DMS53 (cell line): ENCODE measurements at regions not wholly inside any gene's neighbourhood (a gene's known extent, or its start where the extent isn't known, plus 50 kb on each side); places are given as distances from the start of the nearest gene placed in this dataset.

ENCODE experiments used
- DNase-seq: peaks from one replicate; lab custom pipeline; 2025; lab: John Stamatoyannopoulos, UW

DNA sequence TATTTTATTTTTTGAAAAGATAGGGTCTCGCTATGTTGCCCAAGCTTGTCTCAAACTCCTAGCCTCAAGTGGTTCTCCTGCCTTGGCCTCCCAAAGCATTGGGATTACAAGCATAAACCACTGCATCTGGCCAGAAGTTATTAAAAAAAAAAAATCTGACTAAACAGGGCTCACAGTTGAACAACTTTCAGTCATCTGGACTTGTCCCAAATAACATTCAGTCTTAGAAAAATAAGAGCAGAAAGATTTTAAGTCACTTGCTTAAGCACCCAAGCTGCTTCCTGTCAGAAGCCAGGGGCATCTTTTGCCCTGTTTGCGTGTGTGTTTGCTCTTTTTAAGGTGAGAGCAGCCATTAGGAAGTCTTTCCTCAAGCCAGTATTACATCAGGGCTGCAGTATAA is 286.8 kb downstream of the LMO4 start:
- no peak for DNase-seq

DNA sequence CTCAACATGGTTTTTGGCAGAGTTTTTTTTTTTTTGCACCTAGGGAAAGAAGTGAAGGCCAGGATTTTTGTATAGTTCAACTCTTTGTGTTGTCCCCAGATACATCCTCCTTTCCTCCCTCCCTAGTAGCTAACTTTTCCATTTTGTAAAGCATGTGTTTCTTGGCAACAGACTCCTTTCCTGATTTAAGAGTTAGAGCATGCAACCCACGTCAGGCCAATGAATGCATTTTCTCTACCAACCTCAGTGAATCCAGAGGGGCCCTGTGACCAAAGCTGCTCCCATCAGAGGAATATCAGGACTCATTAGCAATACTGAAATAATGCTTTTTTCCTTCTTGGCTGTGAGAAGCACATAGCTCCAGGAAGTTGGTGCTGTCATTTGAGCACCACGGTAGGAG is 287.2 kb downstream of the LMO4 start:
- no peak for DNase-seq

DNA sequence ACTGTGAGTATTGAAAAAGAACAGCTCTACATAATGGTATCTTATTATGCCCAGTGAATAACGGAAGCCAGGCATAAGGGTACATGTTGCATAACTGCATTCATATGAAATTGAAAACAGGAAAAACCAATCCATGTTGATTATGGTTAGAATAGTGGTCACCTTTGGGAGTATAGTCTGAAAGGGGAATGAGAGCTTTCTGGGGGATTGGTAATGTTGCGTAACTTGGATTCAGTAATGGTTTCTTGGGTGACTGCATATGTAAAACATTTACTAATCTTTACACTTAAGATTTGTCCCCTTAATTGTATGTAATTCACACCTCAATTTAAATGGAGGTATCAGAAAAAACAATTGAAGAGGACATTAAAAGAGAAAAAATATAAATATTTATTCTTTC is 292.1 kb downstream of the LMO4 start:
- no peak for DNase-seq

DNA sequence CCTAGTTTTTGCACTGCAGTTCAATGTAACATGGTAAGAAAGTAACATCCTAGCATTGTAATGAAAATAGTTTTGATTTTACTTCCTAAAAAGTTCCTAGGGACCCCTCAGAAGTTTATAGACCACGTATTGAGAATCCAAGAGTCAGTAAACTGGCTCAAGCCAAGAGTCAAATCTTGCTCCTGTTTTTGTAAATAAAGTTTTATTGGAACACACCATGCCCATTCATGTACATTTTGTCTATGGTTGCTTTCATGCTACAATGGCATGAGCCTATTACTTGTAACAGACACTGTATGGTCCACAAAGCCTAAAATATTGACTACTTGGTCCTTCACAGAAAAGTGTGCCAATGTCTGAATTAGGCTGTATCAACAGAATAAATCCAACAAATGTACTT is 301.0 kb downstream of the LMO4 start:
- no peak for DNase-seq

DNA sequence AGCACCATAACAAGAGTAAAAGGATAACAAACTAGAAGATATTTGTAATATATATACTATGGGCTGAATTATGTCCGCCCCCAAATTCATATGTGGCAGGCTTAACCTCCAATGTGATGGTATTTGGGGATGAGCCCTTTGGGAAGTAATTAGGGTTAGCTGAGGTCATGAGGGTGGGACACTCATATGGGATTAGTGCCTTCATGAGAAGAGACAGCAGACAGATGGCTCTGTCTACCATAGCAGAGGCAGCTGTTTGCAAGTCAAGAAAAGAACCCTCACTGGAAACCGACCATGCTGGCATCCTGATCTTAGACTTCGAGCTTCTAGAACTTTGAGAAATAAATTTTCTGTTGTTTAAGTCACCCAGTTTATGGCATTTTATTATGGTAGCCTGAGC is 303.6 kb downstream of the LMO4 start:
- DNase-seq, result no peak

DNA sequence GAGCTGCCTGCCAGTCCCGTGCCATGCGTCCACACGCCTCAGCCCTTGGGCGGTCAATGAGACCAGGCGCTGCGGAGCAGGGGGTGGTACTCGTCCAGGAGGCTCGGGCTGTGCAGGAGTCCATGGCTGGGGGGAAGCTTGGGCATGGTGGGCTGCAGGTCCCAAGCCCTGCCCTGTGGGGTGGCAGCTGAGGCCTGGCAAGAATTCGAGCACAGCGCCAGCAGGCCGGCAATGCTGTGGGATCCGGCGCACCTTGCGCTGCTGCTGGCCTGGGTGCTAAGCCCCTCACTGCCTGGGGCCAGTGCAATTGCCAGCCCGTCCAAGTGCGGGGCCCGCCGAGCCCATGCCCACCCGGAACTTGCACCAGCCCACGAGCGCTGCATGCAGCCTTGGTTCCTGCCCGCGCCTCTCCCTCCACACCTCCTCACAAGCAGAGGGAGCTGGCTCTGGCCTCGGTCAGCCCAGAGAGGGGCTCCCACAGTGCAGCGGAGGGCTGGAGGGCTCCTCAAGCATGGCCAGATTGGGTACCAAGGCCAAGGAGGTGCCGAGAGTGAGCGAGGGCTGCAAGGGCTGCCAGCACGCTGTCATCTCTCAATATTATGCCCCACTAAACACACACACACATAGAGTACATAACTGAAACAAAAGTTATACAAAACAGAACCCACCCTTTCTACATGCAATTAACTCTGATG is 307.7 kb downstream of the LMO4 start:
- DNase-seq, result no peak

DNA sequence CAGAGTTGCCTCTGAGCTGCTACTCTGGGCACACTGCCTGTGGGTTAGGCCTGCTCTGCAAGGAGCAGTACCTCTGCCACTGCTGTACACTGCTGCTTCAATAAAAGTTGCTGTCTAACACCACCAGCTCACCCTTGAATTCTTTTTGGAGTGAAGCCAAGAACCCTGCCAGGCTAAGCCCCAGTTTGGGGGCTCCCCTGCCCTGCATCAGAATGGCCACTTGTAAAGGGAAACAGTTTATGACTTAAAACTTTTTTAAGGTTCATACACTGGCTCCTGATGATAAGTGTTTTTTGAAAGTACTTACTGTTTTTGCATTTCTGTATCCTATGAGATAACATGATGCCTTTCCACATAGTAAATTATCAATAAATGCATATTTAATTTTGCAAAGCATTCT is 310.0 kb downstream of the LMO4 start:
- no peak for DNase-seq

DNA sequence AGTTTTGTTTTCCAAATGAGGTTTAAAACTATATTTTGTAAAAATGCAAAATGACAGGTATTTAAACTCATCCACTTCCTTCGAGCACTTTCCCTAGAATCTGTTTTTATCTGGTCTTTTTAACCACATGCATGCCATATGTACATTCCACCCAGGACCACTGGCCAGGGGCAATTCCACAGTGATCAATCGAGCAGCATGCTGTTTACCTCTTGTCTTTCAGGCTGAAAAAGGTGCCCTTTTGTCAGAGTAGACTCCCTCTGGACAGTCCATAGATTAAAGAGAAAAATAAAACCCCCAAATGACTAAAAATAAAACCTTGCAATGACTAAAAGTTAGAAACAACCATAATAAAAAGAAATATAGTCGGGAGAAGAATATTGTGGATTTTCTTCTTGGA is 313.3 kb downstream of the LMO4 start:
- no peak for DNase-seq

DNA sequence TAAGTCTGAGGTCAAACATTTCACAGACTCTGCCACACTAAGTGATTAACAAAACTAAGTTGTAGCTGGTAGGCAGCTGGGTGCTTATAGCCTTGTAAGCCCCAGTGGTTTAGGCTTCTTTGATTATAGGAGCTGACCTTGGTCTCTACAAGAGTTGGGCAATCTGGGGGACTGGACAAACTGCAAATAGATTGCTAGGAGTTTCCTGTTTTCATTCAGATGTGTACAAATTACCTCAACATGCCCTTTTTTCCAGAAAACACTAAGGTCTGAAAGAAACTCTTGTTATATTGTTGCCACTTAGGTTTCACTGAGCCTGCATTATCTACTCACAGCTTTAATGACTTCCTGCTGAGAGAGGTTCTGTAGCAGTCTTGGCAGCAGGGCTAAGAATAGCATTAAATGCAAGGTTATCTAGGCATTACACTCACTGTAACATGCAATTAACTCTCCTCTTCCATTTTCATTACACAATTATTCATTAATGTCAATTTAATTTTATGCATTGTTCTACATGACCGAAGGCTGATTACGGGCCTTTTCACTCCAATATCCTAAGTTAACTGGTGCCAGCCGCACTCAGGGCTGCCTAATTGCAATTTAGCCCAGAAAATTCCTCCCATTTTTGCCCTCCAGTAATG is 314.0 kb downstream of the LMO4 start:
- DNase-seq, result no peak

DNA sequence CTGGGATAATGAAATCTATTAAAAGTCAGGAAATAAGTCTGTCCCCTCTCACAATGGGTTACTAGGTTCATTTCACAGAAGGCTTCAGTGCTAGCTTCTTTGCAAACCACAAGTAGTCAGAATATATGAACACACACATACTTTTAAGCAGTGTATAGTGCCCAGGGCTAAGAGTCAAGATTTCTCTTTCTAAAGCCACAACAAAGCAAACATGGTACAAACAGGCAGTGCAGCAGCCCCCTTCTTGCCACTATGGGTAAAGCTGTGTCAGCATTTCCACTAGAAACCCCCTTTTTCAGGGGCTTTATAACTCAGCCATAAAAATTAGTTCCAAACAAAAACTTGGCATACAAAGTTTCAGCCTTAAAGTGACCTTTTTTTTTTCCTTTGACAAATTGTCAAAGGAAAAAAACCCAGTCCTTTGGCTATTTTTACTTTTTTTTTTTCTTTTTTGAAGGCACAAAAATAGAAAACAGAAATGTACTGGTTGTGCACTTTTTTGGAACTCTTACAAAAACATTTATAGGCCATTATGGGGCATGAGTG is 315.4 kb downstream of the LMO4 start:
- no peak for DNase-seq

DNA sequence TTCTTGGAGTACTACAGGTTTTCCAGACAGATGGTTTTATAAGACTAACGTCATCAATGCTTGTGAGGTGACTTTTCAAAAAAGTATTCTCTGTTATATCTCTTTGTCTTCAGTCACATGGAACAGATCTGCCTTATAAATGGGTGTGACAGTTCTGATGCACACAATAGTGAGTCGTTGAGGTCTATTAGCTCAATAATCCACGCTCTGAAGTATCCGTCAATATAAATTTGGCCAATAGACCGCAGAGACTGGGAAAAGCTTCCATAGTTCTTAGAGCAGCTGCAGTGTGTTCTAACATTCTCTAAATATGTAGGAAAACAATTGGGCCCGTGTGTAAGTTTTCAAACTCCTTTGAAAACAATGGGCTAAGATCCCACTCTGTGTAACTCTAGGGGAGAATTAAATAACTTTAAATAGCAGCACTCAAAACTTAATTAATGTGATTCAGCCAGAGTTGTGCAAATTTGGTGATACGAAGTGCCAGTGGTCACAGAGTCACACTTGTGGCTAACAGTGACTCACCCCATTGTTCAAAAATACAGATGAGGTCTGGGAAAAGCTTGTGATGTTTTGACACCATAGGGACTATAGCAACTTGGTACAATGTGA is 316.0 kb downstream of the LMO4 start:
- peak; percentile 48 for DNase-seq

DNA sequence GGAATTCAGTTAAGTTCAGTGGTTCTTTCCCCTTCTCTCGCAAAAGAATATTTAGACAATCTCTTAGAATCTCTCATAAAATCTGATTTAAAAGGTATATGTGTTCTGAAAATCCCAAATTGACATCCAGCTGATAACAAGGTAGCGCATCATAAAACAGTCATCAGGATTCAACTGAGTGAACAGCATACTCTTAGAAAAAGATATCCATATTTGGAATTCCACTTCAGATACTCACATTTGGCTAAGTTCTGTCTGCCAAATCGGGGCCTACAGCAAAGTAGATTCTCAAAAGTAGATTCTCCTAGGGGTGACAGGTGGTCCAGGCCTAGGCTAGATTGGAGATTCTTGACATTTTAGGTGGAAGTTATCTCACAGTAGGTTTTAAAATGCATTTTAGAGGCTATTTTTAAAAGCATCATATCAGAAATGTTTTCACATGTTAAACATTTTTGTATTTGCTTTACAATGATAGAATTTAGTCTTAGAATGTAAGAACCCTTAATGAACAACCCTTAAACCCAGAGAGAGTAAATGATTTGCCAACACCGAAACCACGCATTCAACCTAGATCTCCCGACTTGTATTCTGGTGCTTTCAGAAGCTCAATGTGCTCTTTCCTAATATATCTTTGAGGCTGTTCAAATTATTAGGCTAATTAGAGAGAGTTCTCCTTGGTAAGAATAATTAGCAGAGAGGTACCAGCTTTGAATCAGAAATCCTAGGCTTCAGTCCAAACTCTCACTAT is 318.9 kb downstream of the LMO4 start:
- no peak for DNase-seq

DNA sequence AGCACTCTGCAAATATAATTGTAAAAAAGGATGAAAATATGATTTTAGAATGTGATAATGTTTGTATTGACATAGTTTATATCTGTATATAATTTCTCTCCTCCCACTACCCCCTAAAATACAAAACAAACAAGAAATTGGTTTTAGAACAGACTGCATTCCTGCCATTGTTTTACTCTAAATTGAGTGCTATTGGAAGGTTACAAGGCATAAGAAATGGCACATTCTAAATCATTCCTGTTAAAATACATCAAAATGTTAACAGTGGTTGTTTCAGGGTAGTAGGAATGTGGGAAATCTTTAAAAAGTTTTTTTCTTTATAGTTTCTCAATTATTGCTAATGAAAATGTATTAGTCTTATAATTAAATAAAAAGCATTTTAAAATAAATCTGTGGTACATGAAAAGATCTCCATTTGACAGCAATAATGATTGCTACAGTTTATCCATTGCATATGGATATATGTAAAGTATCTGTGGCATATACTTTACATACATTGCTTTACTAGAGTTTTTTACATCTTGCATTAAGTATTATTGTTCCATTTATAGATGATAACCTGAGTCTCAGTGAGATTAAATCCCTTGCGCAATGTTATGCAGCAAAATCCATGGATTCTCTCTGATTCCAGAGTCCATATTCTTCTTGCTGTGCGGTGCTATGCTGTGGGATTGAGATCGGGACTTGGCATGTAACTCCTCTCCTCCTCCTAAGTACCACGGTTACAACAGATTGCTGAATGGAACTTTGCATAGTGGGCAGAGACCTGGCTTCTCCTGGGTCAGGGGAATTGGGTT is 319.8 kb downstream of the LMO4 start:
- DNase-seq, result no peak

DNA sequence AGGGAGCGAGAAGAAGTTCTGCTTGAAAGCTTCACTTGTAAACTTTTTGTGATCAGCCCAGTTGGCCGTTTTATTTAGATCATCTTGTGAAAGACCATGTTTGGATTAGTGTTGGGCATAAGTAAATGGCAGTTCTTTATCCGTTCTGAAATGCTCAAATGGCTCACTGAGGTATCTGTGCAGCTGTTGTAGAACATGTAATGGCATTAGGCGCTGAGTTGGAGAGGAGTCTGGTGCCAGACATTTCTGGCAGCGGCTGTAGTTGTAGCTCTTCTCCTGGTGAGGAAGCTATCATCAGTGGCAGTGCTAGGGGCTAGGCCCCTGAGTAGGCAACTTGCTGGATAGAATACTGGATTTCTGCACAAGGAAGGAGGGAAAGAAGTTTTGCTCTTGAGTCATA is 321.6 kb downstream of the LMO4 start:
- DNase-seq, result no peak

DNA sequence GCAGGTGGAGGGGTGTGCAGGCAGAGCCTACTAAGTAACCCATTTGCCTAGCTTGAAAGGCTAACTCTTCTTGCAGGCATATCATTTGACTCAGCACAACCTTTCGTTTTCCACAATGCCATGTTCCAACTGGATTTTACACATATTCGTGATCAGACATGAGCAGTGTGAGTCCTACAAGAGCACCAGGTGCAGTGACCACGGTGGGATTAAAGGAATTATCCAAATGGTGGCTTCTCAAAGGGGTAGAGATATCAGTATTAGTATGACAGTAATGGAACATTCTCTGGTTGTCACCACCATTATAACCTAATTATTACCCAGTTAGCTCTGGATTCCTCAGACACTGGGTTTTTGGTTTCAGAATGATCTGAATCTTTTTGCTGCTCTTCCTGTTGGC is 323.5 kb downstream of the LMO4 start:
- DNase-seq, result no peak

DNA sequence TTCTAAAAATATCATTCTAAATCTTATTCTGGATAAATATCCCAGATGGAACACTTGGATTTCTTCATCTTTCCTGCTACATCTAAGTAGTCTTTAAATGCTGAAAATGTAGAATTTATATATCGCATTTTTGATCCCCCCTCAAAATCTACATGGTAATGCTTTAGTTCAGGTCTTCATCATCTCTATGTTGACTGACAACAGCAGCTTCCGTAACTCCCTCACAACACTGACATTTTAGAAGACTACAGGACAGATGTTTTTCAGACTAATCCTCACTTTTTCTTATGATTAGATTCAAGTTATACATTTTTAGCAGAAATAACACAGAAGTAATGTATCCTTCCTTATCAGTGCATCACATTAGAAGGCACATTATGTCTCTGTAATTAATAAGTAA is 336.5 kb downstream of the LMO4 start:
- DNase-seq, result no peak

DNA sequence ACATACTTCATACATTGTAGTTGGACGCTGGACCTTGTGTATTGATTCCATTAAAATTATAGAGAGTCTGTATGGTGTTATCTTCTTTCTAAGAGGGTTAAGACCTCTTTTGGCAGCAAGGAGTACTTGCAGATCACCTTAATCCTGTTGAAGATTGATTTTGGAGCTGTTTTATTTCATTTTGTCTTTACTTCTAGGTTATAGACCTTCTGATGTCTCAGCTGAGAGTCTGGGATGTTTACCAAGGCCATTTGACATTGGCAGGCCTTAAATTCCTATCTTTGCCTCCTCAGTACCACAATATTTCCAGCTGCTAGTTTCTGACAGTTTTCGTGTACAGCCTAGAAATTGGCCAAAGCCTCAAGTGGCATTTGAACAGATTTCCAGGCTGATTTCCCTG is 338.0 kb downstream of the LMO4 start:
- DNase-seq, result no peak

DNA sequence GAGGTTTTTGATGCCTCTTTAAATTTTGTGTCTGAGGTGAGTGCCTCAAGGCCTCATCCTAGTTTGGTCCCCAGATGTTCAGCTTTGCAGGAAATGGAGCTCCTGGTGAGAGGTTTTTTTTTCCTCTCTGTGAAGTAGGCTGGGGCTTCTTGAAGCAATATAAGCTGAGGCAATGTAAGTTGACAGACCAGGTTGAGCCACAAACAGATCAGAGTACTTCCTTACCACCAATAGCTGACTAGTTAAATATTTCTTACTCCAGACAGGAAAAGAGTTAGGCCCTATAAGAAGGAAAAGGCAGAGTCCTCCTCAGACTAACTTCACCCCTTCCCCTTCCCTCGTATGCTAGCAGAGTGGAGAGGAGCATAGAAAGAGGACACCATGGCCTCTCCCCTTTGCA is 341.0 kb downstream of the LMO4 start:
- no peak for DNase-seq

DNA sequence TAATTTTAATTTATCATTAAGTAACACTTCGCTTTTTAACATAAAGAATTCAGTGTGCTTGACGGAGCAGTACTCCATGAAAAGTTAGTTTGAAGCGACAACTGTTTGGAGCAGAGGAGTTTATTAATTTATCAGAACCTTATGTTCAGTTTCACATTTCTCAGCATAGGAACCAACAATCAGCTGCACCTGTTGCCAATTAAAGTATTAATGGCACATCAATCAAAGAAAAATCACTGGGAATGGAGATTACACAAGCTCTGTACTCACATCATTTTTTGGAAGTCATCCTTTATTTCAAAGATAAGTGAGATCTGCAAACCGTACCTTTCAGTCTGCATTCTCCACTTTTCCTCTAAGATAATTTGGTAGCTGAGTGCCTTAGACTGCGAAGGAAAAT is 344.6 kb downstream of the LMO4 start:
- DNase-seq, result no peak

DNA sequence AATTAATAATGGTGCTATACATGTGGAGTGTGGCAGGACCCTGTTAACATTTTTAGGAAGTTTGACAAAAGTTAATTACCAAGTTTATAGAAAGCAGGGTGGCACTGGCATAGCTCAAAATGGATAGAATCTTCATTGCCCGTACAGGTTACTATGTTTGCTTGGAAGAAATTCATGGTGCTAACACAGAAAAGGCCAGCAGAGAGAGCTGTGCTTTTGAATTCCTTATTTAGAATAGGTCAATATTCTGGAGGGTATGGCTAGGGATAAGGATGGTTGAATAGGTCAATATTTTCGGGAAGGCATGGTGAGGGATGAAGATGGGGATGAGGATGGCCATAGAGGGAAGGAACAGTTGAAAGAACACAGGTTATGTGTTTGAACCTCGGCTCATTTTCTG is 345.1 kb downstream of the LMO4 start:
- peak; percentile 34 for DNase-seq

DNA sequence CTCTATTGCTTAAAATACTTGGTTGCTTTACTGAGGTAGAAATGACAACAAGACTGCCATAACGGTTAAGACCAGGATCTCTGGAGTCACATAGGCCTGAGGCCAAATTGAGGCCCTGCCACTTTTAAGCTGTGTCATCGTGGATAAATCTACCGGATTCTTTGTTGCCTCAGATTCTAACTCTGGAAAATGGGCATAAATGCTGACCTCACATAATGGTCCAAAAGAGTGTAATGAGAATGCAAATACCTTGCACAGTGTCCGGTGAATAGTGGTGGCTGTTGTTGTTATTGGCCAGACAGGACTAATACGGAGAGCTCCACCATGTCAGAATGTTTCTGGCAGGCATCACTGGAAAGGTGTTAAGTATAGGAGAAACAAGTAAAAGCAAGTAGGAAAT is 346.1 kb downstream of the LMO4 start:
- DNase-seq, result no peak

DNA sequence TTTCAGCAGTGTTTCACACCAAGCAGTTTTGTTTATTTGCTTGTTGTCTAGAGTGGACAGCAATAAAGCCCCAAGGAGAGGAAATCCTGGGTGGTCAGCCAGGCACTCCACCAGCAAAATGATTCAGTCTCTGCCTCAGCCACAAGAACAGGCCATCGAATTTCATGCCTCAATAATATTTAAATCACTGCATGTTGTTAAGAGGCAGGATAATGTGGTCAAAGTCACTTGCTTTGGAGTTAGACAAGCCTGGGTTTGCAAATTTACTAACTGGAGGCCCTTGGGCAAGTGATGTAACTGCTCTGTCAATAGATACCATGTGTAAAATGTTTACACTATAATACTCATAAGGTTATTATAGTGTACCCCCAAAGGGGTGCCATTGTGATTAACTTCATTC is 349.6 kb downstream of the LMO4 start:
- DNase-seq, result peak; percentile 75
